Endothelial cell (in vitro differentiated cells): ENCODE measurements at regions not wholly inside any gene's neighbourhood (a gene's known extent, or its start where the extent isn't known, plus 50 kb on each side); places are given as distances from the start of the nearest gene placed in this dataset.

Experiments
- DNase-seq: peaks from one replicate; pipeline ENCODE4 v3.0.0; 2021; ENCODE audit warnings: low spot score
- H3K27ac Mint-ChIP-seq: one replicate; pipeline ENCODE4 v1.8.0; 2021; ENCODE audit warnings: mixed read lengths, inconsistent platforms; ENCODE audit not compliant: unreplicated experiment
- H3K27me3 Mint-ChIP-seq: one replicate; pipeline ENCODE4 v1.8.0; 2021; ENCODE audit warnings: mild to moderate bottlenecking, moderate library complexity, mixed read lengths, inconsistent platforms; ENCODE audit not compliant: unreplicated experiment
- H3K36me3 Mint-ChIP-seq: one replicate; pipeline ENCODE4 v1.8.0; 2021; ENCODE audit warnings: mild to moderate bottlenecking, low read depth, mixed read lengths, inconsistent platforms; ENCODE audit not compliant: unreplicated experiment
- H3K4me1 Mint-ChIP-seq: one replicate; pipeline ENCODE4 v1.8.0; 2021; ENCODE audit warnings: mild to moderate bottlenecking, mixed read lengths, inconsistent platforms; ENCODE audit not compliant: unreplicated experiment
- H3K4me3 Mint-ChIP-seq: one replicate; pipeline ENCODE4 v1.8.0; 2021; ENCODE audit warnings: mild to moderate bottlenecking, mixed read lengths, inconsistent platforms; ENCODE audit not compliant: unreplicated experiment
- H3K9me3 Mint-ChIP-seq: one replicate; pipeline ENCODE4 v1.8.0; 2021; ENCODE audit warnings: mixed read lengths, inconsistent platforms; ENCODE audit not compliant: unreplicated experiment
- TF ChIP-seq, protein P1 (sequence below): fragments of 200-600 bp; sonication (generic); IDR thresholded peaks from one replicate; pipeline ENCODE4 v1.5.0; 2021; ENCODE audit warnings: antibody characterized with exemption; ENCODE audit not compliant: unreplicated experiment

DNA sequence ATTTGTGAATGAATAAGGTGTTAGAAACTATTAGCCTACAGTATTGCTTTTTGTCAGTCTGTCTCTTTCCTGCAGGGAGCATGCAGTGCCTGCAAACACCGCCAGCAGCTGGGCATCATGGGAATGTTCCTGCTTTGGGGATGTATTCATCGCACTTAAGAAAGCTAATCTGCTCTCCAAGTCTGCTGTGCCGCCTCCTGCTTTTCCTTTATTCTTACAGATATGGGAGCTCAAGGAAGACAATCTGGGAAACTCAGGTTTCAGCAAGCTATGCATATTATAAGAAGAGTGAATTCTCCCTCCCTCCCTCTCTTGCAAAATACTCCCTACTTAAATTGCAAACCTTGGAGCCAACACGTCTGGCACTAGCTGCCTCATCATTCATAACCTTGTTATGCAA is 479.2 kb upstream of the ACVR2A start:
- Mint-ChIP-seq H3K36me3 (no peaks in the 10 kb centered on the region), H3K4me1 (no peaks in the 10 kb centered on the region), H3K27me3 (no peaks in the 10 kb centered on the region), H3K9me3 (no peaks in the 10 kb centered on the region), H3K27ac (no peak overlapping the region), H3K4me3 (no peak overlapping the region)
- TF ChIP-seq, protein P1, sequence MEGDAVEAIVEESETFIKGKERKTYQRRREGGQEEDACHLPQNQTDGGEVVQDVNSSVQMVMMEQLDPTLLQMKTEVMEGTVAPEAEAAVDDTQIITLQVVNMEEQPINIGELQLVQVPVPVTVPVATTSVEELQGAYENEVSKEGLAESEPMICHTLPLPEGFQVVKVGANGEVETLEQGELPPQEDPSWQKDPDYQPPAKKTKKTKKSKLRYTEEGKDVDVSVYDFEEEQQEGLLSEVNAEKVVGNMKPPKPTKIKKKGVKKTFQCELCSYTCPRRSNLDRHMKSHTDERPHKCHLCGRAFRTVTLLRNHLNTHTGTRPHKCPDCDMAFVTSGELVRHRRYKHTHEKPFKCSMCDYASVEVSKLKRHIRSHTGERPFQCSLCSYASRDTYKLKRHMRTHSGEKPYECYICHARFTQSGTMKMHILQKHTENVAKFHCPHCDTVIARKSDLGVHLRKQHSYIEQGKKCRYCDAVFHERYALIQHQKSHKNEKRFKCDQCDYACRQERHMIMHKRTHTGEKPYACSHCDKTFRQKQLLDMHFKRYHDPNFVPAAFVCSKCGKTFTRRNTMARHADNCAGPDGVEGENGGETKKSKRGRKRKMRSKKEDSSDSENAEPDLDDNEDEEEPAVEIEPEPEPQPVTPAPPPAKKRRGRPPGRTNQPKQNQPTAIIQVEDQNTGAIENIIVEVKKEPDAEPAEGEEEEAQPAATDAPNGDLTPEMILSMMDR: no peak
- DNase-seq: no peak

DNA sequence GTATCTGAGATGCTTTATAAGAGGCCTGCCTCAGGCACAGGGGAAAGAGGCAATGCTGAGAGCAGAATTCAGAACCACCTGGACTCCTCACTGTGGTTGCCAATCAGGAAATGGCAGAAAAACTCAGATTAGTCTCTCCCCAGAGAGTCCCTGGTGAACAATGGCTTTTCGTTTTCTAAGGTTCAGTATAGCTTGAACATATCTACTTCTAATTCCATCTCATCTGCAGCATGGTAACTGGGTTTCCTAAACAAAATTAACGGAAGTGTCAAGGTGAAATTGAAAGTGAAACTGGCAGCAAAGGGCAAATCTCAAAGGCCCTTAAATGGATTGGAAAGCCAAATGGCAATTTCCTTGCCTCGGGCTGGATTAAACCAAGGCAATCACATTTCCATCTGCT is 480.2 kb upstream of the ACVR2A start:
- Mint-ChIP-seq H3K36me3 (no peaks in the 10 kb centered on the region), H3K4me1 (no peaks in the 10 kb centered on the region), H3K27ac (no peak overlapping the region), H3K9me3 (no peaks in the 10 kb centered on the region), H3K4me3 (no peak overlapping the region), H3K27me3 (no peaks in the 10 kb centered on the region)
- TF ChIP-seq, protein P1: no peak
- no peak for DNase-seq

DNA sequence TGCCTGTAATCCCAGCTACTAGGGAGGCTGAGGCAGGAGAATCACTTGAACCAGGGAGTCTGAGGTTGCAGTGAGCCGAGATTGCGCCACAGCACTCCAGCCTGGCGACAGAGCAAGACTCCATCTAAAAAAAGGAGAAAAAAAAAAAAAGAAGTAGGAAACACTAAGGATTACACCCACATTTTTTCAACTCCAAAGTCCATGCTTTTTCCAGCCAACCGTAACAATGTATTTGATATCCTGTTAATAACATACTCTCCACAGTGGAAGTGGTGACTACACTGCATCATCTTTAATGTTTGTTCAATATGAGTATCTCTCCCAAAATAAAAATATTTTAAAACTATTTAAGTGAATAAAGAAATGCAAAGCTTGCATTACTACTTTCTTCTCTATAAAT is 481.6 kb upstream of the ACVR2A start:
- Mint-ChIP-seq H3K27ac (no peak overlapping the region), H3K36me3 (no peaks in the 10 kb centered on the region), H3K4me1 (no peaks in the 10 kb centered on the region), H3K9me3 (no peaks in the 10 kb centered on the region), H3K4me3 (no peak overlapping the region), H3K27me3 (no peaks in the 10 kb centered on the region)
- TF ChIP-seq, protein P1: no peak
- no peak for DNase-seq

DNA sequence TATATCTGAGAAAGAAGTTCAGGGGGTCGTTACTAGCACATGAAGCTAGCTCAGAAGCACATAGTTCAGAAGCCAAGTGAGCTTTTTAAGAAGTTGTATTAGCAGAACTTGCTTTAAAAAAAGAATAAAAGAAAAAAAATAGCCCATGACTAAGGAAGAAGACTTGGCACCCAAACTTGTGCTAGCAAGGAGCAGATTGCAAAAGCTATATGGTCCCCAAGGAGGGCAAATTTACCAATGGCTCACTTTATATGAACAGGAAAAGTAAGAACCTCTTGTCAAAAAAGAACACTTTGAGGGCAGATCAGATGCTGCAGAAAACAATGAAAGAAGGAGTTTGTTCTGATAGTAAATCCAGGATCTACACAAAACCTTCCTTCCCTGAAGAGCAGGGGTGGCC is 486.5 kb upstream of the ACVR2A start:
- Mint-ChIP-seq H3K36me3 (no peaks in the 10 kb centered on the region), H3K4me3 (no peak overlapping the region), H3K4me1 (no peaks in the 10 kb centered on the region), H3K27me3 (no peaks in the 10 kb centered on the region), H3K9me3 (no peaks in the 10 kb centered on the region), H3K27ac (no peak overlapping the region)
- TF ChIP-seq, protein P1: no peak
- DNase-seq: no peak

DNA sequence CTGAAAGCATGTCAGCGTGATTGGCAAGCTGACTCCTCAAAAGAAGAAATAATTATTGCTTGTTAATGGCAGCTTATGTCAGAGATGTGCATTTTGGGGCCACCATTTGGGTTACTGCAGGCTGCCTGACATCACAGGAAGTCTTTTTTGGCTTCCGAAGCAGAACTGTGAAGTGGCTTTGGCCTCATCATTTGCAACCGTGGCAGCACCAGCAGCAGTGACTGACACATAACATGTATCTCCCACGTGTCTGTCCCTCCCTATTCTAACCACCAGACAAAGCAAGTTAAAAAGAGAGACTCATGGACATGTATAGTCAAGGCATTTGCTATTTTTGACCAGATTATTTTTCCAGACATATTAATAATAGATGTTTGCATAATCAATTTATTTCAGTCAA is 488.7 kb upstream of the ACVR2A start:
- no peaks in the 10 kb centered on the region for H3K9me3 Mint-ChIP-seq
- H3K36me3 Mint-ChIP-seq: no peaks in the 10 kb centered on the region
- no peaks in the 10 kb centered on the region for H3K27me3 Mint-ChIP-seq
- TF ChIP-seq, protein P1: no peak
- no peak overlapping the region for H3K27ac Mint-ChIP-seq
- H3K4me1 Mint-ChIP-seq: no peaks in the 10 kb centered on the region
- H3K4me3 Mint-ChIP-seq: no peak overlapping the region
- DNase-seq: no peak
